GM12865 (cell line): ENCODE measurements at regions not wholly inside any gene's neighbourhood (a gene's known extent, or its start where the extent isn't known, plus 50 kb on each side); places are given as distances from the start of the nearest gene placed in this dataset.

Experiments used
- DNase-seq: peaks from one replicate; pipeline ENCODE4 v3.0.0; 2010; ENCODE audit warnings: low read depth
- H3K4me3 ChIP-seq: 2 replicates; pipeline ENCODE4 v1.5.1; 2011; ENCODE audit warnings: mild to moderate bottlenecking, low read depth, low read length, control low read depth
- CTCF ChIP-seq: IDR thresholded peaks from 2 replicates; pipeline ENCODE4 v1.5.1; 2011; ENCODE audit warnings: low read length, control low read depth, low read depth, inconsistent platforms; ENCODE audit not compliant: insufficient read depth; ENCODE audit errors: missing control alignments

DNA sequence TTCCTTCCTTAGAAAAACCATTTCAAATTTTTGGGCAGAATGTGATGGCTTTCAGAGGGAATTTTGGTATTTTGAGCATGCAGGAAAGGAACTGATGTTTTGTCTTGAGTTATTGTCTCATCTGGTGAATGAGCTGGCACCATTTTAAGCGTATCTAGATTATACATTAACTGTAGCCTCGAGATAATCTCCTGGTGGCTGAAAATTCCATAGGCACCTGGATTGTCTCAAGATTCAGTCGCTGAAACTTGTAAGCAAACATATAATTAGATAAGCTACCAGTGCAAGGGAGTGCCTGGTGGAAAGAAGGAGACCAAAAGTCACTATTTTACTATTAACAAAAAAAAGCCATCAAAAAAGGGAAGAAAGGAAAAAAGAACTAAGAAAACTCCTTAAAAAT lies 687.8 kb upstream of the DDX18 start:
- TF ChIP-seq CTCF: no peak

GRCh38 chr2:117127680-117128079 lies 686.8 kb upstream of the DDX18 start:
- DNase-seq: no peak
- no peak for TF ChIP-seq CTCF
- H3K4me3 ChIP-seq: no peak overlapping the region

More for the DNA sequence above, 687.8 kb upstream of the DDX18 start:
- no peak overlapping the region for H3K4me3 ChIP-seq
- no peak for DNase-seq

- H3K4me3 ChIP-seq: no peak overlapping the region
- no peak for DNase-seq
- TF ChIP-seq CTCF: no peak
Measured at GRCh38 chr2:117128461-117128860, 686.0 kb upstream of the DDX18 start.

DNA sequence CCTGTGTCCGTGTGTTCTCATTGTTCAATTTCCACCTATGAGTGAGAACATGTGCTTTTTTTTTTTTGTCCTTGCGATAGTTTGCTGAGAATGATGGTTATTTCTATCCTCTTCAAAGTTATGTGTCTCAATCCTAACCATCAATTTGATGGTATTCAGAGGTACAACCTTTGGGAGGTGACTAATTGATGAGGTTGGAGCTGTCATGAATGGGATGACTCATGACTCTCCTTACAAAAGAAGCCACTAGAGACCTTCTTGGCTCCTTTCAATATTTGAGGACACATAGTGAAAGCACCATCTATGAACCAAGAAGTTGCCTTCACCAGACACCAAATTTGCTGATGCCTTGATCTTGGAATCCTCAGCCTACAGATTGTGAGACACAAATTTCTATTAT lies 677.1 kb upstream of the DDX18 start:
- TF ChIP-seq CTCF: no peak
- DNase-seq: no peak
- H3K4me3 ChIP-seq: no peak overlapping the region

DNA sequence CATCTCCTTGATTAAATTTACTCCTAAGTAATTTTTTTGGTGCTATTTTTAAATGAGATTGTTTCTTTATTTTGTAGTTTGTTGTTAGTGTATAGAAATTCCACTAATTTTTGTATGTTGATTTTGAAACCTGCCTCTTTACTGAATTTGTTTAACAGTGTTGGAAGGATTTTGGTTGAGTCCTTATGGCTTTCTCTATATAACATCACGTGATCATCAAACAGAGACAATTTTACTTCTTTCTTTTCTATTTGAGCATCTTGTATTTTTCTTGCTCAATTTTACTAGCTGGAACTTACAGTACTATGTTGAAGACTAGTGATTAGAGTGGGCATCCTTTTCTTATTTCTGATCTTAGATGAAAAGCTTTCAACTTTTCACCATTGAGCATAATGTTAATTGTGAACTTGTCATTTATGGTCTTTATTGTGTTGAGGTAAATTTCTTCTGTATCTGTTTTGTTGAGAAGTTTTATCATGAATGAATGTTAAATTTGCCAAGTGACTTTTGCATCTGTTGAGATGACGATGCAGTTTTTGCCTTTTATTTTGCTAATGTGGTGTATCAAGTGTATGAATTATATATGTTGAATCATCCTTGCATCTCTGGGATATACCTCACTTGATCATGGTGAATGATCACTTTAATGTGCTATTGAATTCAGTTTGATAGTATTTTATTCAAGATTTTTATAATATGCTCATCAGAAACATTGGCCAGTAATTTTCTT lies 645.3 kb upstream of the DDX18 start:
- no peak for TF ChIP-seq CTCF
- no peak for DNase-seq

GRCh38 chr2:117170897-117171296 lies 643.6 kb upstream of the DDX18 start:
- no peak overlapping the region for H3K4me3 ChIP-seq
- TF ChIP-seq CTCF: no peak
- no peak for DNase-seq

More for the DNA sequence above, 645.3 kb upstream of the DDX18 start:
- no peak overlapping the region for H3K4me3 ChIP-seq

GRCh38 chr2:117179405-117179804 lies 635.1 kb upstream of the DDX18 start:
- no peak for TF ChIP-seq CTCF
- no peak for DNase-seq
- H3K4me3 ChIP-seq: no peak overlapping the region
